ENCODE measurements at regions not wholly inside any gene's neighbourhood (a gene's known extent, or its start where the extent isn't known, plus 50 kb on each side); places are given as distances from the start of the nearest gene placed in this dataset.

DNA sequence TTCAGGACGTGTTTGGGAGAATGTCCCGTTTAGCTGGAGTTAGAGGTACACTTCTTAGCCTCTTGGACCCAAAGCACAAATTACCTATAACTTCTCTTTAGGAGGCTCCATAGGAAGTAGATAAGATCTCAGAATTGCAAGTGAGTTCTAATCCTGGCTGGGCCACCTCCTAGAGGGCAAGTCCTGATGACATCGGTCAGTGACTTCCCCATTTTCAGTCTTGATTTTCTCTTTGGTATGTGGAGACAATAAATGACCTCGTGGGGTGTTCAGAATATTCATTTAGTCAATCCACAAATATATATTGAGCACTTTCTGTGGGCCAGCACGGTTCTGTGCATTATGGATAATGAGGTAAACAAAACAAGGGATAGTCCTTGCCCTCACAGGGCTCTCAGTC lies 208.6 kb downstream of the CWF19L2 start:
- TF ChIP-seq EZH2 (IDR thresholded peaks at IDR 0.05; ENCODE audit: borderline replicate concordance, low read depth, low read length, severe bottlenecking) (no peak), CTCF (IDR thresholded peaks at IDR 0.05; ENCODE audit: borderline replicate concordance, extremely low read depth, low read length, poor library complexity, severe bottlenecking) (no peak)
